ENCODE measurements at regions not wholly inside any gene's neighbourhood (a gene's known extent, or its start where the extent isn't known, plus 50 kb on each side); places are given as distances from the start of the nearest gene placed in this dataset.

DNA sequence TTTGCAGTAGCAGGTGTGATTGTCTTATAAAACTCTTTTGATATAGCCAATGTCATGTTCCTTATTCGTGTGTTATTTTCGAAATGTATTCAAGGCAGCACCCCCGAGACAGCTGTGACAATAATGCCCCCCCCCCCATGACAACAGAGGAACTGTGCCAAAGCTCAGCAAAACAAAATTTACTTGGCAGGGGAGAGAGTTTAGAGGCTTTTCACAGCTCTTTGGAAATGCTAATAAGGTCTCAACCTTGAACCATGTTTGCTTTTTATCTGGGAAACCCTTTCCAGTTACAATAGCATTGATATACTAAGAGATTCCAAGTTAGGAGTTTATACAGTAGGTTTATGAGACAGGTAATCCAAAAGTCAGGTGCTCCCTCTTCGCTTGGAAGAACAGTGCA, 56.4 kb upstream of the USP44 start:
- DNase-seq: no peak

DNA sequence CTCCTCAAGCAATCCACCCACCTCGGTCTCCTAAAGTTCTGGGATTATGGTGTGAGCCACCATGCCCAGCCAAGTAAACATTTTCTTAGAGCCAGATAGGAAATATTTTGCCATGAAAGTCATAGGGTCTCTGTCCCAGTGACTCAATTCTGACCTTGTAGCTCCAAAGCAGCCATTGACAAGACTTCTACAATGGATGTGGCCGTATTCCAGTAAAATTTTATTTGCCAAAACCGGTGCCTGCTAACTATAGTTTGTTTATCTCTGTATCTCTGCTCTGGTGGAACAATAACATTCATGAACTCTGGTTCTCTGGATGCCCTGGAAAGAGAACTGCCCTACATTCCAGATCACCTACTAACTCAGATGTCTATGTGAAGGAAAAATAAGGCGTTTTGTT, 54.6 kb upstream of the USP44 start:
- DNase-seq: no peak

DNA sequence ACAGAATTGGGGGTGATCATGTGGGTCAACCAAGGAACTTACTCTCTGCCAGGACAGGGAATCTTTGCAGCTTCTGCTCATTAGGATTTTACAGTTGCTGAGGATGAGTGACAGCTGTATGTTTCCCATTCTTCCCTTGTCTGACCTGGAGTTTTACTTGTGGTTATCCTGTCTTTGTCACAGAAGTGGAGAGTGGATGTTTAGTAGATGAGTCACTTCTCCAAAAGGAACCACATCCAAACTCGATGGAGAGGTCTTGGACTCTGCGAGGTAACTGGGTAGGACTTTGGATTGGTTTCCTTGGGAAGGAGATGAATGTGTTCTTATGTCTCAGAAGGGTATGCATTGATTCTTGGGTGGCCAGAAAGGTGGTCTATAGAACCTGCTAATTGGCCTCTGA, 53.8 kb upstream of the USP44 start:
- peak in 1 of 2 experiments; percentile 57 for DNase-seq

DNA sequence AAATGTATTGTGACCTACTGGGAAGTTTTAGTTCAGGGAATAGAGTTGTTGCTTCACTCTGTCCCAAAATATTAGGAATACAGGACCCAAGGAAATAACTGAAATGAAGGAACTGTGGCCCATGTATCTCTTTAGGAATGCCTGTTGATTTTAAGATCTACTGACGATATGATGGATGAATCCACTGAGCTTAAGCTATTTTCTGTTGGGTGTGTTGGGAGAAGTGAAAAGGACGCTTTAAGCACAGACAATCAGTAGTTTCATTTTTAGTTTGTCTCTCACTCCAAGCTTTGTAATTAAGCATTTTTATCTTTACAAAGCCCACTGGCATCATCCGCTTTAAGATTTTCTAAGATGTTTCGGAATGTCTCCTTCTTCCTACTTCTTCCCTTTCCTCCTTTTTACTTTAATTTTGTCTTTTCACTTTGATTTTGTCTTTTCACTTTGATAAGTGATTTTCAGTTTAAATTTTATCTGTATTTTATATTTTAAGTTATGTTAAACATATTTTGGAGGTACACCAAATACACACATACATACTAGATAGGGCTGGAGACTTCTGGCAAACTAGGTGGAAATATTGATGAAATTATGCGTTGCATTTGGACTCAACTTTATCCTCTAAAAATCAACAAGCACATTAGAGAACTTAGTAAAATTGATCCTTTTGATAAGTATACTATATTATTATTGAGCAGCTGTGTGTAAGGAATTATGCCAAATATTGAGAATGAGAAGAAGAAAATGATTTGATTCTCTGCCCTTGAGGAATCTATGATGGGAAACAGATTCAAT, 52.3 kb upstream of the USP44 start:
- no peak for DNase-seq

DNA sequence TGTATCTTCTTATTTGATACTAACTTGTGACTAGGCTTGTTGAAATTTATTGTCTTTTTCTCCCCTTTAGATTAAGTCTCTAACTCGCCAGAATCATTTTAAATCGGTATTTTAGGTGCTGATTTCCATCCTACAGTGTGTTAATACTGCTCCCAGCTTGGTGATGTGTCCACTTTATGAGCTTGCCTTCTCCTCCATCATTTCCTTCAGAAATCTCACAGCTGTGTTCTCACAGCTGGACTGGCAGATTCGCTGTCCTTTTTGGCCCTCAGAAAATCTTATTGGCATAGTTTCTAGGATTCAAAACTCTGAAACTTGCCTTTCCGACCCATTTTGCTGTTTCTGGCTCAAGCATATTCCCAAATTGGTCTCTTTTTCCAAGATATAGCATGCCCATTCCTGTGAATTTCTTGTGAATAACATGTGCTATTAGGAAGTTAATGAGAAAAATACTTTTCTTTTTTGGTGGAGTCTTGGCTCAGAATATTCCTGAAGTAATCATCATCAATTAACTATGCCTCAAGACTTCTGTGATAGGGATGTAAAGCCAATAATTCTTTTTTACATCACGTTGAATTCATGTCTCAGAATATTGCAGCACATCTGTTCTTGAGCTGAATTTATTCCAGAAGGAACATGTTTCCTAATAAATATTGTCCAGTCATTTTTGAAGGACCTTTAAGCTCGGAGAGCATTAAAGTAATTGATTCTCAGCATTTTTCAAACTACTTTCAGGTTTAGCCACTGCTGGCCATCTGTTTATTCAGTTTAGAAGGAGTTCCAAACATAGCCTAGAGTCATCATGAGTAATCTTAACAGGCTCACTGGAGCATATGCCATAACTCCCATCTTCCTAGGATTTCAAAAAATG, 50.0 kb upstream of the USP44 start:
- no peak for DNase-seq
